ENCODE measurements at regions not wholly inside any gene's neighbourhood (a gene's known extent, or its start where the extent isn't known, plus 50 kb on each side); places are given as distances from the start of the nearest gene placed in this dataset.

GRCh38 chr20:48212806-48213509, 427.7 kb upstream of the SULF2 start:
- CTCF ChIA-PET, result no interaction called here
- H3K36me3 ChIP-seq (ENCODE audit: low read depth), result no peaks in the 10 kb centered on the region
- no peak overlapping the region for H2AFZ ChIP-seq
- DNase-seq, result no peak
- H4K20me1 ChIP-seq (ENCODE audit: insufficient read depth), result no peaks in the 10 kb centered on the region
- BruUV-seq (replicated peaks), result no TSS peak
- H3K4me3 ChIP-seq, result no peak overlapping the region
- peak overlapping the region; percentile 38 for H3K4me2 ChIP-seq
- H3K27me3 ChIP-seq (ENCODE audit: insufficient read depth, low read depth), result no peaks in the 10 kb centered on the region
- intact Hi-C loops (cut with micrococcal nuclease; ENCODE audit: unreplicated experiment), result loop anchor here (5.0 kb wide), 1 partner anchor 241 kb away; no protein-coding TSS in a partner anchor
- peaks cover 32% of the 10 kb centered on the region for H3F3A ChIP-seq (ENCODE audit: insufficient read depth, low read depth)
- no peaks in the 10 kb centered on the region for H3K79me2 ChIP-seq (ENCODE audit: low read depth)
- no peak for TF ChIP-seq CTCF (conservative IDR thresholded peaks at IDR 0.05)
- no peak for TF ChIP-seq EZH2 (IDR thresholded peaks at IDR 0.05; ENCODE audit: low read depth)
- POLR2A ChIA-PET (ENCODE audit: unreplicated experiment), result no interaction called here
- H3K4me1 ChIP-seq (replicated peaks; ENCODE audit: insufficient read depth), result peaks cover 62% of the 10 kb centered on the region
- peak overlapping the region; percentile 92 for H3K27ac ChIP-seq
- no peaks in the 10 kb centered on the region for H3K9me2 ChIP-seq (ENCODE audit: insufficient read depth)
- H3K9me3 ChIP-seq (ENCODE audit: insufficient read depth, low read depth), result no peaks in the 10 kb centered on the region

- Histone ChIP-seq H3K4me2 (no peak overlapping the region), H3K79me2 (ENCODE audit: low read depth) (no peaks in the 10 kb centered on the region), H3K27ac (no peak overlapping the region), H3K9me3 (ENCODE audit: insufficient read depth, low read depth) (no peaks in the 10 kb centered on the region), H3K27me3 (ENCODE audit: insufficient read depth, low read depth) (no peaks in the 10 kb centered on the region), H3K9me2 (ENCODE audit: insufficient read depth) (no peaks in the 10 kb centered on the region), H3K36me3 (ENCODE audit: low read depth) (no peaks in the 10 kb centered on the region), H2AFZ (no peak overlapping the region), H3F3A (ENCODE audit: insufficient read depth, low read depth) (peaks cover 32% of the 10 kb centered on the region), H3K4me1 (replicated peaks; ENCODE audit: insufficient read depth) (peaks cover 62% of the 10 kb centered on the region), H3K4me3 (no peak overlapping the region), H4K20me1 (ENCODE audit: insufficient read depth) (no peaks in the 10 kb centered on the region)
- intact Hi-C loops (cut with micrococcal nuclease; ENCODE audit: unreplicated experiment), result loop anchor here (5.0 kb wide), 1 partner anchor 240 kb away; no protein-coding TSS in a partner anchor
- BruUV-seq (replicated peaks), result no TSS peak
- no peak for DNase-seq
- ChIA-PET POLR2A (ENCODE audit: unreplicated experiment) (no interaction called here), CTCF (no interaction called here)
- TF ChIP-seq CTCF (conservative IDR thresholded peaks at IDR 0.05), result no peak
- no peak for TF ChIP-seq EZH2 (IDR thresholded peaks at IDR 0.05; ENCODE audit: low read depth)
Observed at GRCh38 chr20:48211847-48212246, 426.6 kb upstream of the SULF2 start.

DNA sequence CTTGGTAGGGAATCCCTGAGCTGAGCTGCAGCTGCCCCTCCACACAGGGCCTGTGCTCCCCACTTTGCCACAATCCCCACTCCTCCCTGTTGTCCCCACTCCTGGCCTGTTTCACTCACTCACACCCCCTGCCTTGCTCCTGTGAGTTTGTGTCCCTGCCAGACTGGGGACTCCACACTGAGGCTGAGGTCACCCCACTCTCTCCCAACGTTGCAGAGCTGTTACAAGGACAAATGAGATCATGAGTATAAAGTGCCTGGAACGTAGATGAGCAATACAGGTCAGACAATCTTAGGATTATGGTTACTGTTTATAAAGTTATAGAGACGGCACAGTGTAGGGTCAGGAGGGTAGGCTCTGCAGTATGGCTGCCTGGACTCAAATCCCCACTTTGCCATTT, 426.0 kb upstream of the SULF2 start:
- POLR2A ChIA-PET (ENCODE audit: unreplicated experiment), result no interaction called here
- H4K20me1 ChIP-seq (ENCODE audit: insufficient read depth), result no peaks in the 10 kb centered on the region
- no peaks in the 10 kb centered on the region for H3K9me3 ChIP-seq (ENCODE audit: insufficient read depth, low read depth)
- no peak overlapping the region for H2AFZ ChIP-seq
- H3K9me2 ChIP-seq (ENCODE audit: insufficient read depth), result no peaks in the 10 kb centered on the region
- no peaks in the 10 kb centered on the region for H3K79me2 ChIP-seq (ENCODE audit: low read depth)
- DNase-seq, result no peak
- no peaks in the 10 kb centered on the region for H3K27me3 ChIP-seq (ENCODE audit: insufficient read depth, low read depth)
- intact Hi-C loops (cut with micrococcal nuclease; ENCODE audit: unreplicated experiment), result loop anchor here (5.0 kb wide), 1 partner anchor 239 kb away; no protein-coding TSS in a partner anchor
- peaks cover 28% of the 10 kb centered on the region for H3F3A ChIP-seq (ENCODE audit: insufficient read depth, low read depth)
- TF ChIP-seq CTCF (conservative IDR thresholded peaks at IDR 0.05), result no peak
- no peak for TF ChIP-seq EZH2 (IDR thresholded peaks at IDR 0.05; ENCODE audit: low read depth)
- no peak overlapping the region for H3K27ac ChIP-seq
- H3K4me1 ChIP-seq (replicated peaks; ENCODE audit: insufficient read depth), result peaks cover 59% of the 10 kb centered on the region
- CTCF ChIA-PET, result no interaction called here
- BruUV-seq (replicated peaks), result no TSS peak
- H3K4me3 ChIP-seq, result no peak overlapping the region
- no peak overlapping the region for H3K4me2 ChIP-seq
- H3K36me3 ChIP-seq (ENCODE audit: low read depth), result no peaks in the 10 kb centered on the region
